ENCODE measurements at regions not wholly inside any gene's neighbourhood (a gene's known extent, or its start where the extent isn't known, plus 50 kb on each side); places are given as distances from the start of the nearest gene placed in this dataset.

- H3K4me1 Mint-ChIP-seq, result no peaks in the 10 kb centered on the region
- H3K36me3 Mint-ChIP-seq, result no peaks in the 10 kb centered on the region
- no peaks in the 10 kb centered on the region for H3K9me3 Mint-ChIP-seq
- H3K4me3 Mint-ChIP-seq, result no peak overlapping the region
- no peak overlapping the region for H3K27ac Mint-ChIP-seq
- no peak for ATAC-seq
- no peak for DNase-seq (ENCODE audit: low spot score in 2 of 2)
Measured at GRCh38 chr1:87786861-87787545, 458.3 kb downstream of the LMO4 start.

GRCh38 chr1:87787551-87787950 lies 458.9 kb downstream of the LMO4 start:
- Mint-ChIP-seq H3K27ac (no peak overlapping the region), H3K9me3 (no peaks in the 10 kb centered on the region), H3K36me3 (no peaks in the 10 kb centered on the region), H3K4me1 (no peaks in the 10 kb centered on the region), H3K4me3 (no peak overlapping the region)
- ATAC-seq (no peak), DNase-seq (ENCODE audit: low spot score in 2 of 2) (no peak)

- Mint-ChIP-seq H3K36me3 (no peaks in the 10 kb centered on the region), H3K9me3 (no peaks in the 10 kb centered on the region), H3K27ac (no peak overlapping the region), H3K4me1 (no peaks in the 10 kb centered on the region), H3K4me3 (no peak overlapping the region)
- DNase-seq (ENCODE audit: low spot score in 2 of 2) (no peak), ATAC-seq (no peak)
Measured at GRCh38 chr1:87790756-87791155, 462.1 kb downstream of the LMO4 start.

GRCh38 chr1:87791931-87792740 lies 463.5 kb downstream of the LMO4 start:
- no peaks in the 10 kb centered on the region for H3K36me3 Mint-ChIP-seq
- H3K9me3 Mint-ChIP-seq, result no peaks in the 10 kb centered on the region
- no peak overlapping the region for H3K27ac Mint-ChIP-seq
- DNase-seq (ENCODE audit: low spot score in 2 of 2) (no peak), ATAC-seq (no peak)
- no peak overlapping the region for H3K4me3 Mint-ChIP-seq
- H3K4me1 Mint-ChIP-seq, result no peaks in the 10 kb centered on the region

GRCh38 chr1:87794788-87795614 lies 466.3 kb downstream of the LMO4 start:
- Mint-ChIP-seq H3K27ac (no peak overlapping the region), H3K4me3 (no peak overlapping the region), H3K36me3 (no peaks in the 10 kb centered on the region), H3K9me3 (no peaks in the 10 kb centered on the region), H3K4me1 (no peaks in the 10 kb centered on the region)
- ATAC-seq (peak; percentile 34), DNase-seq (ENCODE audit: low spot score in 2 of 2) (no peak)

GRCh38 chr1:87795615-87796337 lies 467.1 kb downstream of the LMO4 start:
- no peak overlapping the region for H3K4me3 Mint-ChIP-seq

GRCh38 chr1:87796471-87796901 lies 467.8 kb downstream of the LMO4 start:
- ATAC-seq, result no peak
- no peaks in the 10 kb centered on the region for H3K36me3 Mint-ChIP-seq
- H3K27ac Mint-ChIP-seq, result no peak overlapping the region
- DNase-seq (ENCODE audit: low spot score in 2 of 2), result no peak
- no peaks in the 10 kb centered on the region for H3K9me3 Mint-ChIP-seq
- H3K4me3 Mint-ChIP-seq, result no peak overlapping the region
- H3K4me1 Mint-ChIP-seq, result no peaks in the 10 kb centered on the region

More at GRCh38 chr1:87795615-87796337, 467.1 kb downstream of the LMO4 start:
- Mint-ChIP-seq H3K27ac (no peak overlapping the region), H3K36me3 (no peaks in the 10 kb centered on the region), H3K9me3 (no peaks in the 10 kb centered on the region), H3K4me1 (no peaks in the 10 kb centered on the region)
- no peak for ATAC-seq
- DNase-seq (ENCODE audit: low spot score in 2 of 2), result no peak

- Mint-ChIP-seq H3K4me1 (no peaks in the 10 kb centered on the region), H3K9me3 (no peaks in the 10 kb centered on the region), H3K27ac (no peak overlapping the region)
Measured at GRCh38 chr1:87799451-87799850, 470.8 kb downstream of the LMO4 start.

GRCh38 chr1:87800006-87800405 lies 471.3 kb downstream of the LMO4 start:
- DNase-seq (ENCODE audit: low spot score in 2 of 2), result no peak
- Mint-ChIP-seq H3K4me3 (no peak overlapping the region), H3K4me1 (no peaks in the 10 kb centered on the region), H3K36me3 (no peaks in the 10 kb centered on the region), H3K27ac (no peak overlapping the region), H3K9me3 (no peaks in the 10 kb centered on the region)
- no peak for ATAC-seq

More at GRCh38 chr1:87799451-87799850, 470.8 kb downstream of the LMO4 start:
- DNase-seq (ENCODE audit: low spot score in 2 of 2), result no peak
- H3K4me3 Mint-ChIP-seq, result no peak overlapping the region
- ATAC-seq, result no peak
- no peaks in the 10 kb centered on the region for H3K36me3 Mint-ChIP-seq

GRCh38 chr1:87803375-87803774 lies 474.7 kb downstream of the LMO4 start:
- no peak for ATAC-seq
- Mint-ChIP-seq H3K36me3 (no peaks in the 10 kb centered on the region), H3K27ac (no peak overlapping the region), H3K4me3 (no peak overlapping the region), H3K4me1 (no peaks in the 10 kb centered on the region), H3K9me3 (no peaks in the 10 kb centered on the region)
- no peak for DNase-seq (ENCODE audit: low spot score in 2 of 2)

- Mint-ChIP-seq H3K9me3 (no peaks in the 10 kb centered on the region), H3K36me3 (no peaks in the 10 kb centered on the region), H3K4me3 (no peak overlapping the region), H3K4me1 (no peaks in the 10 kb centered on the region), H3K27ac (no peak overlapping the region)
- no peak for ATAC-seq
- no peak for DNase-seq (ENCODE audit: low spot score in 2 of 2)
Measured at GRCh38 chr1:87804128-87804527, 475.4 kb downstream of the LMO4 start.

- no peak overlapping the region for H3K4me3 Mint-ChIP-seq
- no peak overlapping the region for H3K27ac Mint-ChIP-seq
Measured at GRCh38 chr1:87805666-87806378, 477.1 kb downstream of the LMO4 start.

GRCh38 chr1:87806379-87807094 lies 477.9 kb downstream of the LMO4 start:
- no peaks in the 10 kb centered on the region for H3K36me3 Mint-ChIP-seq
- no peak for DNase-seq (ENCODE audit: low spot score in 2 of 2)
- ATAC-seq, result no peak
- H3K27ac Mint-ChIP-seq, result no peak overlapping the region
- no peaks in the 10 kb centered on the region for H3K4me1 Mint-ChIP-seq
- no peaks in the 10 kb centered on the region for H3K9me3 Mint-ChIP-seq
- H3K4me3 Mint-ChIP-seq, result no peak overlapping the region

More at GRCh38 chr1:87805666-87806378, 477.1 kb downstream of the LMO4 start:
- DNase-seq (ENCODE audit: low spot score in 2 of 2), result no peak
- ATAC-seq, result no peak
- Mint-ChIP-seq H3K4me1 (no peaks in the 10 kb centered on the region), H3K36me3 (no peaks in the 10 kb centered on the region), H3K9me3 (no peaks in the 10 kb centered on the region)

GRCh38 chr1:87810166-87810565 lies 481.5 kb downstream of the LMO4 start:
- DNase-seq (ENCODE audit: low spot score in 2 of 2), result no peak
- no peaks in the 10 kb centered on the region for H3K36me3 Mint-ChIP-seq
- no peak overlapping the region for H3K4me3 Mint-ChIP-seq
- no peaks in the 10 kb centered on the region for H3K4me1 Mint-ChIP-seq
- no peaks in the 10 kb centered on the region for H3K9me3 Mint-ChIP-seq
- no peak for ATAC-seq
- no peak overlapping the region for H3K27ac Mint-ChIP-seq

Measured in stimulated activated effector memory CD8-positive, alpha-beta T cell treated with anti-CD3 and anti-CD28 coated beads, Interleukin-12 subunit alpha, Interleukin-12 subunit beta, amount 100 ng/mL, for 72 hours (primary cell).